ENCODE measurements at regions not wholly inside any gene's neighbourhood (a gene's known extent, or its start where the extent isn't known, plus 50 kb on each side); places are given as distances from the start of the nearest gene placed in this dataset.

DNA sequence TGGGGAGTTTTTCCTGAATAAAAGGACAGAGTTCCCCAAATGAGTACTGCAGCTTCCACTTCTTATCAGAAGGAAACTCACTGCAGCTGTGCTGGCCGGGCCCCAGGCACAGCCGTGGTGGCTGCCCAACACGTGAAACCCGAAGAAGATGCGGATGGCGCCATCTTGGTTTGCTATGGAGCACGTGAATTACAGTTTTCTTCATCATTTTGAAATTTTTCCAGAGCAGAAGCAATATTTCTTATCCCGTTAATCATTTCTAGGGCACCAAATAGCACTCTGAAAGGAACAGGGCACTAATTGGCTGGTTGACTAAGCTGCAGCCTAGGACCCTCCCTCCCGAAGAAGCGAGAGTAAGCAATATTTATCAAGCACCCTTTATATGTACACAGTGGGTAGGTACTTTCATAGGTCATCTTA is 63.2 kb upstream of the EPS8L3 start:
- Histone ChIP-seq H3K4me3 (ENCODE audit: low read depth, low read length) (no peak overlapping the region), H3K27me3 (ENCODE audit: control insufficient read depth, insufficient read depth, low read length) (no peaks in the 10 kb centered on the region), H3K36me3 (ENCODE audit: control insufficient read depth, insufficient read depth, low read length) (no peaks in the 10 kb centered on the region), H3K9me3 (ENCODE audit: control insufficient read depth, insufficient read depth, low read depth, low read length) (peaks cover 3% of the 10 kb centered on the region), H3K9ac (ENCODE audit: low read length) (no peak overlapping the region), H3K27ac (ENCODE audit: low read depth, low read length) (no peak overlapping the region), H3K4me1 (ENCODE audit: control insufficient read depth, insufficient read depth, low read length) (peaks cover 19% of the 10 kb centered on the region)

DNA sequence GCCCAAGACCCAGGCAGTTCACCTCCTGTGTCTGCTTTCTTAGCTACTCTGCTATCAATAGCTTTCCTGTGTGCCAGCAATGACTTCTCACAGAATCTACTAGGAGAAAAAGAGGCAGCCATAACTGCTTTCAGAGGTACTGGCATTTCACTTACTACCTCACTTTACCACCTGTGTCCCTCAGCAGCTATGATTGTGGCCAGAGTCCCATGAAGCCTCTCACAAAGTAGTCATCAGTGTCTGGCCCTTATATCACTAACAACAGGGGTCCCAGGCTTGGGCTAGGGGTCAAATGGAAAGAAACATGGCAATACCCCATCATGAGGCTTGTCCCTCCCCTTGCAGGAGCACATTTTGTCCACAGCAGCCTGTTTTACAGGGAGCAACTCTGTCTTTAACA is 62.7 kb upstream of the EPS8L3 start:
- peaks cover 3% of the 10 kb centered on the region for H3K9me3 ChIP-seq (ENCODE audit: control insufficient read depth, insufficient read depth, low read depth, low read length)
- H3K4me1 ChIP-seq (ENCODE audit: control insufficient read depth, insufficient read depth, low read length), result peaks cover 19% of the 10 kb centered on the region
- H3K9ac ChIP-seq (ENCODE audit: low read length), result no peak overlapping the region
- no peak overlapping the region for H3K27ac ChIP-seq (ENCODE audit: low read depth, low read length)
- no peak overlapping the region for H3K4me3 ChIP-seq (ENCODE audit: low read depth, low read length)
- no peaks in the 10 kb centered on the region for H3K27me3 ChIP-seq (ENCODE audit: control insufficient read depth, insufficient read depth, low read length)
- no peaks in the 10 kb centered on the region for H3K36me3 ChIP-seq (ENCODE audit: control insufficient read depth, insufficient read depth, low read length)

DNA sequence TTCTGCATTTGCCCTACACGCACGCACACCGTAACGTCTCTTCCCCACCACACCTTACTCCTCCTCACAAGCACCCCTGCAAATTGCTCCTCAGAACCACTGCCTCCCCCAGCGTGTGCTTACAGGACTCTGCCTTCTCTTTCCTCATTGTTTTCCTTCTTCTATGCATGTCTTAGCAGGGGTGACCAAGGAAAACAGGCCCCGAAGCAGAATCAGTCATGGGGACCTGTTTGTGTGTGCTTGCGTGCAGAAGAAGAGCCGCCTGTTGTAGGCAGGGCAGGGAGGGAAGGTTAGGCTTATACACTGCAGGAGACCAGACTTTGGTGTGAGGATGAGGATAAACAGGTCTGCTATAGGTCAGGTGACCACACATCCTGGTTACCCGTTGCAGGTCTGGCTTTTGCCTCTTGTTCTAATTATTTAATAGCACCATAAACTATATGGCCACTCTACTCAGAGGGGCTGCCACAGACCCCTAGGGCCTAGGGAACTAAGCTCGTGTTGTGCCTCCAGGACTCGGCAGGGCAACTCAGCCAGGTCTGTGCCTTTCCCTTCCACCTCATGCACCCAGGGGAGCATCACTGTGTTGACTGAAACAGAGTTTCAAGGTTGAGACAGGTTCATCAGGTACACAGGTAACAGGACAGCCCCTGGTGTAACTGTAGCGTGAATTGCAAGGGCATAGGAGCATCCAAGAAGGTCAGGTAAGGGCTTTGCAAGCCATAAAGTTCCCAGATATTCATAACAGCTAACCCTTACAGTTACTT is 60.8 kb upstream of the EPS8L3 start:
- Histone ChIP-seq H3K4me3 (ENCODE audit: low read depth, low read length) (no peak overlapping the region), H3K9me3 (ENCODE audit: control insufficient read depth, insufficient read depth, low read depth, low read length) (no peaks in the 10 kb centered on the region), H3K4me1 (ENCODE audit: control insufficient read depth, insufficient read depth, low read length) (peaks cover 11% of the 10 kb centered on the region; the same call in 1 of the 2 replicates), H3K36me3 (ENCODE audit: control insufficient read depth, insufficient read depth, low read length) (no peaks in the 10 kb centered on the region), H3K27ac (ENCODE audit: low read depth, low read length) (no peak overlapping the region), H3K27me3 (ENCODE audit: control insufficient read depth, insufficient read depth, low read length) (no peaks in the 10 kb centered on the region), H3K9ac (ENCODE audit: low read length) (no peak overlapping the region)

DNA sequence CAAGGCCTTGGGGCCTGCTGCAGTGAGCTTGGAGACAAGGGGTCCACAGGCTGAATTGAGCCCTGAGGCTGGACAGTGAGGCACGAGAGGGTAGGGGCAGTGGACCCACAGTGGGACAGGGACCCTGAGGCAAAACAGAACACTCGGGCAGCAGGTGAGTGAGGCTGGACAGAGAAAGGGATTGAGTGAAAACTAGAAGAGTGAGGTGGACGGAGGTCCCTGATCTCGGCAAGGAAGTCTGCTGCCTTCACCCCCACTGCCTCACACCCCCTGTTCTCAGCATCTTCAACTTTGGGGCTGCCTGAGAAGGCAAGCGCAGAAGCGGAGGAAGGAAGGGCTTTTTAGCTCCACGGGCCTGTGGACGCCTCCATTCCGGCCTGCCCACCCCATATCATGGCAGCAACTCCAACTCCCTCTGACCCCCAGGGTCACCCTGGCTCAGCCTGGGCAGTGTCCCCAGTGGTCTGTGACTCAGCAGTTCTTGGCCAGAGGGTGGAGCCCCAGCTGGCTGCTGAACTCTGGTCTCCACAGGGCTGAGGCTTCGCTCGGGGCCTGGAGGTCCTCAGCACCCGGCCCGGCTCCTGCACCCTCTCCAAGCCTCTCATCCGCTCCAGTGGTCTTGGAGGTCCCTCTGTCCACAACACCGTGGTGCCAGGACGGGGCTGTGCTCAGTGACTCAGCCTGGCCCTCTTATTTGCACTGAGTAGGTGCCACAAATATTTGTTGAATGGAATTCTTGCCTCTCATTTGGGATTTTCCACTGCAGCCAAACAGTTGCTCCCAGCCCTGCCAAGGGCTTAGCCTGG is 60.0 kb upstream of the EPS8L3 start:
- Histone ChIP-seq H3K27me3 (ENCODE audit: control insufficient read depth, insufficient read depth, low read length) (no peaks in the 10 kb centered on the region), H3K4me3 (ENCODE audit: low read depth, low read length) (no peak overlapping the region), H3K36me3 (ENCODE audit: control insufficient read depth, insufficient read depth, low read length) (no peaks in the 10 kb centered on the region), H3K9ac (ENCODE audit: low read length) (no peak overlapping the region), H3K9me3 (ENCODE audit: control insufficient read depth, insufficient read depth, low read depth, low read length) (no peaks in the 10 kb centered on the region), H3K27ac (ENCODE audit: low read depth, low read length) (no peak overlapping the region), H3K4me1 (ENCODE audit: control insufficient read depth, insufficient read depth, low read length) (peaks cover 11% of the 10 kb centered on the region; the same call in 1 of the 2 replicates)

DNA sequence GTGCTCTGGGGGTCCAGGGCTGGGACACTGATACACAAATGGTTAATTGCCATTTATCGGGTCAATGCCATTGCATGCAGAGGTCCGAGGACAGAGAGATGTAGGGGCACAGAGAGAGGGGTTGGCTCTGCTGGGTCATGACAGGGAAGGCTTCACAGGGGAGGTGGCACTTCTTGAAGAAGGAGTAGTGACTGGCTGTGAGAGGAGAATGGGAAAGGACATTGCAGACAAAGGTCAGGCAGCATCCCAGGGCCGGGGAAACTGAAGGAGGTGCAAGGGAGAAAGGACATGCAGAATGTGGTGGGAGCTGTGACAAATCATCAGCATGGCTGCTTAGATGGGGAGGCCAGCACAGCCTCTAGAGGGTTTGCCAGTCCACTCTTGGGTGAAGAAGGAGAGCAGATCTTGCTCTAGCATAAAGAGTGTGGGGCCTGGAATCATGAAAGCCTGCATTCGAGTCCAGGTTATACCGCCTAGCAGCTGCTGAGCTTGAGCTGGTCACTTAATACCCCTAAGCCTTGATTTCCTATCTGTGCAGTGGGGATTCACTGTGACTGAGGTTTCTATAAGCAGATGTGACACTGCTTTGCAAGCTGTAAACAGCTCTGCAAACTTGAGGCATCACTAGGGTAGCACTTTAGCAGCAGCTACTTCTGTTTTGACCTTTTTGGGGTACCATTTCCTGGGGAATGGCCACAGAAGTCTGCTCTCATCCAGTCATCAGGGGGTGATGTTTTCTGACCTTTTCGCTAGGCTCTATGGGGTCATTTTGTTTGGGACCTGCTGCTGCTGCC is 59.2 kb upstream of the EPS8L3 start:
- Histone ChIP-seq H3K4me1 (ENCODE audit: control insufficient read depth, insufficient read depth, low read length) (peaks cover 11% of the 10 kb centered on the region; the same call in 1 of the 2 replicates), H3K9ac (ENCODE audit: low read length) (no peak overlapping the region)

DNA sequence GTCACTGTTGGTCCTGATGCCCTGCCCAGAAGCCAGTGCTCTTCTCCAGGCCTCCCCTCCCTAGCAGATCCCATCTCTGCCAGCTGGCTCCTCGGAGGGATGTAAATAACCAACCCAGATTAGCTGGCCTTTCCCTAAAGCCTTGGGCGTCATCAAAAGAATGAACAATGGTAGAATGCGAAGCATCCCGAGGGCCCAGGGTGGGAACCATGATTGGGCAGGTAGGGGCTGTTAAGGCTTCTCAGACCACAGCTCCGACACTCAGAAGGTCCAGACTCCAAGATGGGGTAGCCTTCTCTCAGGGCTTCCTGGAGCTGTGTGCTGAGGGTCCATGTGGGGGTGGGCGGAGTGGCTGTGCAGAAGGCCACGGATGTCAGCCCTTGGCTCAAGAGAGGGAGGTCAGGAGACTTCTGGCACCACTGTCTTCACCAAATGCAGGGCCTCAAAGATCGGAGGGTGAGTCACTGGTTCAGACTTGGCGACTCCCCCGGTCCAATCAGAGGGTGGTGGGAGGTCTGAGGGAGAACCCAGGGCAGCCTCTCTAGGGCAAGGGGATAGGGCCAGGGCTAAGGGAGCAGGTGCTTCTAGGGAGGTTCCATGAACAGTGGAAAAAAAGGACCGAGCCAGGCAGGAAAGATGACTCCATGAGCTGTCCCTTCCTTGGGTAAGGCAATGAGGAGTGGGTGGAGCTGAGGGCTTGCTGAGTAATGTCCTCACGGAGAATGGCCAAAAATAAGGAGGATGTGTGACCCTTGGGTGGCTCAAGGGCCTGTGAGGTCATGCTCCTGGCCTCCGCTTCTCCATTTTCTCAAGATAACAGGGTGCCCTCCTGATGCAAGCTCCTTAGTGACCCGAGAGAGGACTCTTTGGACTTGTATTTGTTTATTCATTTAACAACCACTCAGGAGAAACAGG is 58.4 kb upstream of the EPS8L3 start:
- Histone ChIP-seq H3K27me3 (ENCODE audit: control insufficient read depth, insufficient read depth, low read length) (no peaks in the 10 kb centered on the region), H3K27ac (ENCODE audit: low read depth, low read length) (no peak overlapping the region), H3K9ac (ENCODE audit: low read length) (no peak overlapping the region)

More for the DNA sequence above, 59.2 kb upstream of the EPS8L3 start:
- H3K27me3 ChIP-seq (ENCODE audit: control insufficient read depth, insufficient read depth, low read length), result no peaks in the 10 kb centered on the region
- no peaks in the 10 kb centered on the region for H3K9me3 ChIP-seq (ENCODE audit: control insufficient read depth, insufficient read depth, low read depth, low read length)
- no peak overlapping the region for H3K4me3 ChIP-seq (ENCODE audit: low read depth, low read length)
- no peaks in the 10 kb centered on the region for H3K36me3 ChIP-seq (ENCODE audit: control insufficient read depth, insufficient read depth, low read length)
- H3K27ac ChIP-seq (ENCODE audit: low read depth, low read length), result no peak overlapping the region

DNA sequence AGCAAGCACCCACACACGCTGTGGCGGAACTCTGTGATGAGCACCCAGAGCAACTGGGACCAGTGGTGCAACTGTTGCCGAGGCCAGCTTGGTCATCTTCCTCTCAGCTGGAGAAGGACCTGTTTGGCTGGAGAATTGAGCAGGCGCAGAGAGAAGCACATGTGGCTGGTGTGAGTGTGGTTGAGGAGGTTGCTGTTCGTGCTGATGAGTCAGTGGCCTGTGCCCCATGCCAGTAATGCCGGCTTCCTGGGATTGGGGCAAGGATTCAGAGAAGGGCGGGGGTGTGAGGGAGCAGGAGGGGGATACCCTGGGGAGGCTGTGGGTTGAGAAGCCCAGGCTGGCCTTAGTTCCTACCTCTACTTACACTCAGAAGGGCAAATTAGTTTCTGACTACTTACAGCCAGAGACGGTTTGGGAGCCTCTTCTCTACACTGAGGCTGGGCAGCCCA is 57.5 kb upstream of the EPS8L3 start:
- no peak overlapping the region for H3K4me3 ChIP-seq (ENCODE audit: low read depth, low read length)
- no peaks in the 10 kb centered on the region for H3K27me3 ChIP-seq (ENCODE audit: control insufficient read depth, insufficient read depth, low read length)
- H3K27ac ChIP-seq (ENCODE audit: low read depth, low read length), result no peak overlapping the region
- peaks cover 6% of the 10 kb centered on the region for H3K9me3 ChIP-seq (ENCODE audit: control insufficient read depth, insufficient read depth, low read depth, low read length)
- H3K9ac ChIP-seq (ENCODE audit: low read length), result no peak overlapping the region
- H3K4me1 ChIP-seq (ENCODE audit: control insufficient read depth, insufficient read depth, low read length), result peaks cover 11% of the 10 kb centered on the region; the same call in 1 of the 2 replicates
- no peaks in the 10 kb centered on the region for H3K36me3 ChIP-seq (ENCODE audit: control insufficient read depth, insufficient read depth, low read length)

More for the DNA sequence above, 58.4 kb upstream of the EPS8L3 start:
- Histone ChIP-seq H3K4me1 (ENCODE audit: control insufficient read depth, insufficient read depth, low read length) (peaks cover 11% of the 10 kb centered on the region; the same call in 1 of the 2 replicates), H3K36me3 (ENCODE audit: control insufficient read depth, insufficient read depth, low read length) (no peaks in the 10 kb centered on the region), H3K9me3 (ENCODE audit: control insufficient read depth, insufficient read depth, low read depth, low read length) (no peaks in the 10 kb centered on the region), H3K4me3 (ENCODE audit: low read depth, low read length) (no peak overlapping the region)

DNA sequence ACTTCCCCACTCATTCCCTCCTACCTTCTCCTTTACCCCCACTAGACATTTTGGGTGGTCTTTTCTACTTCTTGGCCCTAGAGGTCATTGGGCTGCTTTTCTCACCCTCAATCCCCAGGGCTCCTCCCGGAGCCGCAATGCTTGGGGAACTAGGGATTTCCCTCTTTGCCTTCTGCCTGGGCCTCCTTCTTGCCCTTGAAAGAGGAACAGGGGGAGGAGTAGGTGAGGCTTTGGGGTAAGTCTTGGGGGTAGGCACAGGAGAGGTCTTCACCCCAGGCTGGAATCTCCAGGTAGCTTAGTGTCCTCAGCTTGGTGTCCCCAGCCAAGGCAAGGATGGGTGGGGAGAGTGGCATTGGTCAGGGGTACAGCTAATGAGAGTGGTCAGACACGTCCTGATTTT is 56.2 kb upstream of the EPS8L3 start:
- no peaks in the 10 kb centered on the region for H3K27me3 ChIP-seq (ENCODE audit: control insufficient read depth, insufficient read depth, low read length)
- peaks cover 11% of the 10 kb centered on the region; the same call in 1 of the 2 replicates for H3K4me1 ChIP-seq (ENCODE audit: control insufficient read depth, insufficient read depth, low read length)
- no peak overlapping the region for H3K27ac ChIP-seq (ENCODE audit: low read depth, low read length)
- peaks cover 16% of the 10 kb centered on the region for H3K9me3 ChIP-seq (ENCODE audit: control insufficient read depth, insufficient read depth, low read depth, low read length)
- no peak overlapping the region for H3K9ac ChIP-seq (ENCODE audit: low read length)
- no peak overlapping the region for H3K4me3 ChIP-seq (ENCODE audit: low read depth, low read length)
- H3K36me3 ChIP-seq (ENCODE audit: control insufficient read depth, insufficient read depth, low read length), result no peaks in the 10 kb centered on the region

DNA sequence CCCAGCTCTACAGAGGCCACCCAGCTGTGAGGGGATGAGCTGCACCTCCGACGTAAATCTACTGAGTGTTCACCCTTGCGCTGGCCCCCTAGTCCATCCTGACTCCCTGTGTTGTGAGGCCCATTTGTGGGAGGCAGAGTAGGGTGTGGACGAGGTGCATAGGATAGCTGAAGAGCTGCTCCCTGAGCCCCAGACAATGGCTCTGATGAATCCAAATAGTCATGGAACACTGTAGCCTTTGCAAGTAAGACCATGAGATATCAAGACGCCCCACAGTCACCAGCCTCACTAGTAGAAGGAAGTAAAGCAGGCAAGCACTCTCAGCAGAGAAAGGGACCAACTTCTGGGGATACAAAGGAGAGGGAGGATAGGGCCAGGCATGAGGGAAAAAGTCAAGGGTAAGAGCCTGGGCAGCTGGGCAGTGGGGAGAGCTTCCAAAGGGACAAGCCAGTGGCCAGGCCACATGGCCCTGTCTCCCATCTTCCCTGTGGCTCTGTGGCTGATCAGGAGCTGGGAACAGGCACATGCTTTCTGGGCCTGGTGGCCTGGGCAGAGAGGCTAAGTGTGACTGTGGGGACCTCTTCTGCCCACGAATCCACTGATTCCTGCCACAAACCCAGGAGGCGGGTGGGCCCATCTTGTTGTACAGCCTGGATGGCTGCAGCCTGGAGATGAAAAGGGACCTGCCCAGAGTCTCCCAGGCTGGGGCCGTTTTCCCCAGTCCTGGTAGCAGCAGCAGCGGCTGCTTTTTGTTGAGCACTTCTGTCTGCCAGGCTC is 55.5 kb upstream of the EPS8L3 start:
- Histone ChIP-seq H3K27me3 (ENCODE audit: control insufficient read depth, insufficient read depth, low read length) (no peaks in the 10 kb centered on the region), H3K4me1 (ENCODE audit: control insufficient read depth, insufficient read depth, low read length) (peaks cover 7% of the 10 kb centered on the region; the same call in 1 of the 2 replicates), H3K27ac (ENCODE audit: low read depth, low read length) (no peak overlapping the region)

More for the DNA sequence above, 55.5 kb upstream of the EPS8L3 start:
- no peak overlapping the region for H3K4me3 ChIP-seq (ENCODE audit: low read depth, low read length)
- peaks cover 16% of the 10 kb centered on the region for H3K9me3 ChIP-seq (ENCODE audit: control insufficient read depth, insufficient read depth, low read depth, low read length)
- H3K36me3 ChIP-seq (ENCODE audit: control insufficient read depth, insufficient read depth, low read length), result no peaks in the 10 kb centered on the region
- no peak overlapping the region for H3K9ac ChIP-seq (ENCODE audit: low read length)

Measured in HUES6 (cell line).